ENCODE measurements at regions not wholly inside any gene's neighbourhood (a gene's known extent, or its start where the extent isn't known, plus 50 kb on each side); places are given as distances from the start of the nearest gene placed in this dataset.

GRCh38 chr19:46925548-46925950 is 64.8 kb downstream of the ARHGAP35 start:
- TF ChIP-seq RARB (CRISPR knock-in tag; IDR thresholded peaks at IDR 0.05) = no peak
- no peak for TF ChIP-seq SNAI2 (CRISPR knock-in tag; IDR thresholded peaks at IDR 0.05)
- TF ChIP-seq PATZ1 (CRISPR knock-in tag; IDR thresholded peaks at IDR 0.05; ENCODE audit: borderline replicate concordance) = no peak
- TF ChIP-seq CREB5 (CRISPR knock-in tag; IDR thresholded peaks at IDR 0.05; ENCODE audit: low read depth) = no peak
- no peak for TF ChIP-seq ZNF8 (CRISPR knock-in tag; IDR thresholded peaks at IDR 0.05)
- no peak for TF ChIP-seq ARNTL (CRISPR knock-in tag; IDR thresholded peaks at IDR 0.05; ENCODE audit: borderline replicate concordance, low read depth)
- TF ChIP-seq ZNF70 (CRISPR knock-in tag; IDR thresholded peaks at IDR 0.05) = no peak
- no peak for TF ChIP-seq CSDC2 (CRISPR knock-in tag; IDR thresholded peaks at IDR 0.05)
